GM12878 (cell line): ENCODE measurements at regions not wholly inside any gene's neighbourhood (a gene's known extent, or its start where the extent isn't known, plus 50 kb on each side); places are given as distances from the start of the nearest gene placed in this dataset.

Source experiments
- ATAC-seq: fragments of 200-7000 bp; cut with Tn5 transposase; 3 replicates; pipeline ENCODE4 v1.9.1; 2020; ENCODE audit warnings: mild to moderate bottlenecking, moderate library complexity
- BruUV-seq: library from RNA; stranded (reverse); fragments of 400-500 nt; replicated peaks from 2 replicates; lab custom pipeline; 2021; lab: Mats Ljungman, UMichigan
- CTCF ChIA-PET: fragments of 300-600 bp; sonication (Branson Sonifier 250); formaldehyde crosslinking; extraction: SDS; loops from one replicate; lab custom pipeline; 2021; ENCODE audit warnings: inconsistent platforms; lab: Yijun Ruan, JAX
- POLR2A ChIA-PET: fragments of 350-600 bp; formaldehyde crosslinking; extraction: SDS; loops from one replicate; lab custom pipeline; 2021; ENCODE audit warnings: inconsistent platforms; lab: Charles Lee
- RAD21 ChIA-PET: fragments of 300-600 bp; sonication (Branson Sonifier 250); formaldehyde crosslinking; loops from one replicate; lab custom pipeline; 2023; ENCODE audit warnings: antibody characterized with exemption; ENCODE audit not compliant: unreplicated experiment; lab: Charles Lee
- SMC1A ChIA-PET: fragments of 300-600 bp; sonication (Branson Sonifier 250); formaldehyde crosslinking; loops from one replicate; lab custom pipeline; 2023; ENCODE audit not compliant: unreplicated experiment, uncharacterized antibody; lab: Charles Lee
- DNase-seq: peaks from one replicate; pipeline ENCODE4 v3.0.0-alpha.2; 2011; ENCODE audit warnings: low read depth, low spot score
- FAIRE-seq: peaks from 3 replicates; lab custom pipeline; 2011; peaks lifted over from hg19 to GRCh38; lab: Jason Lieb, UNC
- H2AFZ ChIP-seq: 2 replicates; pipeline ENCODE4 v1.6.0; 2011; ENCODE audit warnings: low read depth, low read length, control low read depth; ENCODE audit not compliant: control insufficient read depth
- H3K27ac ChIP-seq: 2 replicates; pipeline ENCODE4 v1.5.1; 2011; ENCODE audit warnings: control low read depth; ENCODE audit not compliant: control insufficient read depth, insufficient read depth
- H3K27me3 ChIP-seq, 2 experiments: replicated peaks in 1 of 2; 2 replicates each; pipeline versions ENCODE4 v1.6.0 to v1.6.1; 2011; ENCODE audit warnings: low read length in 1 of 2; ENCODE audit not compliant: control insufficient read depth in 2 of 2, insufficient read depth in 2 of 2
- H3K36me3 ChIP-seq, 2 experiments: 2 replicates each; pipeline ENCODE4 v1.5.1; 2011; ENCODE audit warnings: low read length in 1 of 2; ENCODE audit not compliant: control insufficient read depth in 2 of 2, insufficient read depth in 2 of 2
- H3K4me1 ChIP-seq: 2 replicates; pipeline ENCODE4 v1.6.1; 2011; ENCODE audit warnings: mild to moderate bottlenecking, low read length, moderate library complexity, mixed read lengths; ENCODE audit not compliant: control insufficient read depth, insufficient read depth
- H3K4me2 ChIP-seq: 2 replicates; pipeline ENCODE4 v1.6.0; 2011; ENCODE audit warnings: control low read depth; ENCODE audit not compliant: control insufficient read depth, insufficient read depth
- H3K4me3 ChIP-seq: fragments of 200-600 bp; sonication (generic); 2 replicates; pipeline ENCODE4 v1.5.1; 2016
- H3K79me2 ChIP-seq: 2 replicates; pipeline ENCODE4 v1.6.0; 2011; ENCODE audit warnings: low read length; ENCODE audit not compliant: control insufficient read depth, insufficient read depth
- H3K9ac ChIP-seq: 2 replicates; pipeline ENCODE4 v1.8.0; 2011; ENCODE audit warnings: low read length, control low read depth, mixed read lengths; ENCODE audit not compliant: control insufficient read depth, insufficient read depth
- H3K9me3 ChIP-seq: replicated peaks from 3 replicates; pipeline ENCODE4 v1.5.1; 2011; ENCODE audit warnings: mild to moderate bottlenecking, low read length; ENCODE audit not compliant: control insufficient read depth, insufficient read depth
- H4K20me1 ChIP-seq: 2 replicates; pipeline ENCODE4 v1.6.0; 2011; ENCODE audit not compliant: control insufficient read depth, insufficient read depth
- BMI1 ChIP-seq: fragments of 450-650 bp; IDR thresholded peaks from 2 replicates; pipeline ENCODE4 v1.6.1; 2016; ENCODE audit warnings: mild to moderate bottlenecking, moderate library complexity, borderline replicate concordance
- CEBPB ChIP-seq, 2 experiments: fragments of 150-350 bp in 1 of 2; IDR thresholded peaks; 2 replicates each; pipeline ENCODE4 v1.6.1; 2012 to 2014; ENCODE audit warnings: low read depth in 2 of 2, low read length in 2 of 2, borderline replicate concordance in 1 of 2, inconsistent platforms in 1 of 2
- CEBPZ ChIP-seq: fragments of 150-350 bp; IDR thresholded peaks from 2 replicates; pipeline ENCODE4 v1.6.1; 2016; ENCODE audit warnings: low read depth, low read length
- ETV6 ChIP-seq, 2 experiments: fragments of 450-650 bp in 1 of 2; IDR thresholded peaks in 1 of 2; conservative IDR thresholded peaks in 1 of 2; 2 replicates each; pipeline ENCODE4 v1.6.1; 2014; ENCODE audit warnings: antibody characterized with exemption in 1 of 2, borderline replicate concordance in 1 of 2, low read depth in 1 of 2, mild to moderate bottlenecking in 1 of 2, moderate library complexity in 1 of 2
- FOS ChIP-seq: IDR thresholded peaks from 3 replicates; pipeline ENCODE4 v1.6.1; 2011; ENCODE audit warnings: borderline replicate concordance; ENCODE audit not compliant: insufficient read length; ENCODE audit errors: extremely low read depth
- FOXK2 ChIP-seq: fragments of 450-650 bp; IDR thresholded peaks from 2 replicates; pipeline ENCODE4 v1.6.1; 2017; ENCODE audit warnings: mild to moderate bottlenecking, moderate library complexity
- FOXM1 ChIP-seq: IDR thresholded peaks from 2 replicates; pipeline ENCODE4 v1.6.1; 2012; ENCODE audit warnings: low read depth, mild to moderate bottlenecking, inconsistent platforms, low read length, moderate library complexity
- HDGF ChIP-seq: fragments of 450-650 bp; IDR thresholded peaks from 2 replicates; pipeline ENCODE4 v1.6.1; 2016; ENCODE audit warnings: antibody characterized with exemption
- JUND ChIP-seq: IDR thresholded peaks from 2 replicates; pipeline ENCODE4 v1.6.1; 2012; ENCODE audit warnings: low read depth, mild to moderate bottlenecking, low read length, improper control_type of control experiment, moderate library complexity
- KAT2A ChIP-seq: conservative IDR thresholded peaks from 2 replicates; pipeline ENCODE4 v1.6.1; 2011; ENCODE audit warnings: low read depth, low read length; ENCODE audit not compliant: control insufficient read depth
- LARP7 ChIP-seq: fragments of 450-650 bp; IDR thresholded peaks from 2 replicates; pipeline ENCODE4 v1.6.1; 2017; ENCODE audit warnings: mild to moderate bottlenecking
- MTA2 ChIP-seq: fragments of 450-650 bp; IDR thresholded peaks from 2 replicates; pipeline ENCODE4 v1.6.1; 2016; ENCODE audit warnings: low read depth, mild to moderate bottlenecking, moderate library complexity
- MTA3 ChIP-seq: IDR thresholded peaks from 2 replicates; pipeline ENCODE4 v1.6.1; 2012; ENCODE audit warnings: low read length, inconsistent platforms, borderline replicate concordance
- NFIC ChIP-seq: IDR thresholded peaks from 2 replicates; pipeline ENCODE4 v1.6.1; 2012; ENCODE audit warnings: low read depth, mild to moderate bottlenecking, inconsistent platforms, low read length, moderate library complexity
- RUNX3 ChIP-seq: IDR thresholded peaks from 2 replicates; pipeline ENCODE4 v1.6.1; 2012; ENCODE audit warnings: low read length, inconsistent platforms
- SP1 ChIP-seq: IDR thresholded peaks from one replicate; pipeline ENCODE4 v1.6.1; 2011; ENCODE audit warnings: low read depth, low read length
- WRNIP1 ChIP-seq: IDR thresholded peaks from 2 replicates; pipeline ENCODE4 v1.6.1; 2011; ENCODE audit warnings: low read depth, low read length, improper control_type of control experiment, borderline replicate concordance
- ZBTB40 ChIP-seq: fragments of 450-650 bp; IDR thresholded peaks from 2 replicates; pipeline ENCODE4 v1.6.1; 2016; ENCODE audit warnings: mild to moderate bottlenecking, moderate library complexity, borderline replicate concordance
- WGBS: methylation state at CpG from one replicate; pipeline ENCODE4 v1.1.6; 2016; ENCODE audit warnings: low lambda C conversion rate; ENCODE audit not compliant: insufficient replicate concordance, insufficient coverage; ENCODE audit errors: missing lambda C conversion rate; 5-methylcytosine and 5-hydroxymethylcytosine counted together
- in situ Hi-C: fragments of 300-500 bp; cut with MboI; formaldehyde crosslinking; loops from 9 replicates; pipeline ENCODE4 v1.14.3; 2018; ENCODE audit warnings: mixed read lengths
- intact Hi-C: fragments of 100-400 bp; cut with micrococcal nuclease; formaldehyde crosslinking; loops from one replicate; pipeline ENCODE4 v1.14.2; 2022; ENCODE audit not compliant: unreplicated experiment

- TF ChIP-seq ZBTB40 (no peak), FOS (no peak), FOXK2 (no peak), FOXM1 (no peak)
Measured at GRCh38 chr22:48860557-48860956, 967.1 kb downstream of the BRD1 start (continued).

GRCh38 chr22:48858856-48859255 is 968.8 kb downstream of the BRD1 start:
- H3K27me3 ChIP-seq: no peaks in the 10 kb centered on the region
- H3K9ac ChIP-seq: no peak overlapping the region
- no peak for FAIRE-seq
- no peaks in the 10 kb centered on the region for H3K79me2 ChIP-seq
- in situ Hi-C loops (no loop called here), intact Hi-C loops (no loop called here)
- WGBS: 25% methylated on average over 2 of the region's 2 CpGs
- no peaks in the 10 kb centered on the region for H3K36me3 ChIP-seq
- no peak overlapping the region for H3K4me3 ChIP-seq
- no peaks in the 10 kb centered on the region for H4K20me1 ChIP-seq
- H2AFZ ChIP-seq: no peak overlapping the region
- no TSS peak for BruUV-seq
- RAD21 ChIA-PET: no interaction called here
- H3K4me1 ChIP-seq: no peaks in the 10 kb centered on the region
- CTCF ChIA-PET: no interaction called here
- POLR2A ChIA-PET: no interaction called here
- no peak for ATAC-seq
- H3K27ac ChIP-seq: no peak overlapping the region
- SMC1A ChIA-PET: no interaction called here
- no peak for DNase-seq
- H3K4me2 ChIP-seq: no peak overlapping the region
- H3K9me3 ChIP-seq: no peaks in the 10 kb centered on the region; the same call in 2 of the 3 replicates
- no peak for TF ChIP-seq MTA3
- no peak for TF ChIP-seq LARP7
- TF ChIP-seq MTA2: no peak
- TF ChIP-seq HDGF: no peak
- no peak for TF ChIP-seq SP1
- TF ChIP-seq NFIC: no peak
- TF ChIP-seq CEBPB (IDR thresholded peaks at IDR 0.05; ENCODE audit: borderline replicate concordance in 1 of 2, low read depth in 2 of 2, low read length in 2 of 2): no peak
- no peak for TF ChIP-seq BMI1
- no peak for TF ChIP-seq RUNX3
- no peak for TF ChIP-seq KAT2A
- no peak for TF ChIP-seq CEBPZ
- no peak for TF ChIP-seq JUND
- TF ChIP-seq ETV6 (conservative IDR thresholded peaks at IDR 0.05 in 1 of 2, IDR thresholded peaks at IDR 0.05 in 1 of 2; ENCODE audit: borderline replicate concordance in 1 of 2, low read depth in 1 of 2): no peak
- no peak for TF ChIP-seq WRNIP1
